ENCODE measurements at regions not wholly inside any gene's neighbourhood (a gene's known extent, or its start where the extent isn't known, plus 50 kb on each side); places are given as distances from the start of the nearest gene placed in this dataset.

GRCh38 chr22:44394246-44395117 is 81.7 kb upstream of the SHISAL1 start:
- no peak for TF ChIP-seq CTCF (IDR thresholded peaks at IDR 0.05)
- TF ChIP-seq POLR2A (IDR thresholded peaks at IDR 0.05): no peak
